ENCODE measurements at regions not wholly inside any gene's neighbourhood (a gene's known extent, or its start where the extent isn't known, plus 50 kb on each side); places are given as distances from the start of the nearest gene placed in this dataset.

DNA sequence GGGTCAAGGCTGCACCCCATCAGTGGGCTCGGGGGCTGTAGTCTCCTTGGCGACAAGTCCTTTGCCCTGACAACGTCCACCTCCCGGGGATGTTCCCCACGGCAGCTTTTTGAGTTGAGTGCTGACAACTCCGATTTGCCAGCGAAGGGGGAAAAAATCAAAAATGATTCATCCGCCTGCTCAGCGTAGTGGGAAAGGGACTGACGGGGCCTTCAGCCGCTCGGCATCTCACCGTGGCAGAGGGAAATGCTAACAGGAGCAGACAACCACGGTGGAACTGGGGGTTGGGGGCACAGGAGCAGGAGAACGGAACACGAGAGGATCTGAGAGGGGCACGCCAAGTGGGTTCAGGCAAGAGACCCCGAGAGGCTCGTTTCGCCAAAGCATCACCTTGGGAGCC lies 173.7 kb downstream of the TFAP2C start:
- TF ChIP-seq POLR2A (IDR thresholded peaks at IDR 0.05) (no peak), POLR2AphosphoS5 (IDR thresholded peaks at IDR 0.05) (no peak)
- TF ChIP-seq, protein P1, sequence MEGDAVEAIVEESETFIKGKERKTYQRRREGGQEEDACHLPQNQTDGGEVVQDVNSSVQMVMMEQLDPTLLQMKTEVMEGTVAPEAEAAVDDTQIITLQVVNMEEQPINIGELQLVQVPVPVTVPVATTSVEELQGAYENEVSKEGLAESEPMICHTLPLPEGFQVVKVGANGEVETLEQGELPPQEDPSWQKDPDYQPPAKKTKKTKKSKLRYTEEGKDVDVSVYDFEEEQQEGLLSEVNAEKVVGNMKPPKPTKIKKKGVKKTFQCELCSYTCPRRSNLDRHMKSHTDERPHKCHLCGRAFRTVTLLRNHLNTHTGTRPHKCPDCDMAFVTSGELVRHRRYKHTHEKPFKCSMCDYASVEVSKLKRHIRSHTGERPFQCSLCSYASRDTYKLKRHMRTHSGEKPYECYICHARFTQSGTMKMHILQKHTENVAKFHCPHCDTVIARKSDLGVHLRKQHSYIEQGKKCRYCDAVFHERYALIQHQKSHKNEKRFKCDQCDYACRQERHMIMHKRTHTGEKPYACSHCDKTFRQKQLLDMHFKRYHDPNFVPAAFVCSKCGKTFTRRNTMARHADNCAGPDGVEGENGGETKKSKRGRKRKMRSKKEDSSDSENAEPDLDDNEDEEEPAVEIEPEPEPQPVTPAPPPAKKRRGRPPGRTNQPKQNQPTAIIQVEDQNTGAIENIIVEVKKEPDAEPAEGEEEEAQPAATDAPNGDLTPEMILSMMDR (IDR thresholded peaks at IDR 0.05) = no peak
